IMR-90 (cell line): ENCODE measurements at regions not wholly inside any gene's neighbourhood (a gene's known extent, or its start where the extent isn't known, plus 50 kb on each side); places are given as distances from the start of the nearest gene placed in this dataset.

Experiments used
- ATAC-seq: fragments of 200-7000 bp; cut with Tn5 transposase; 2 replicates; pipeline ENCODE4 v1.9.1; 2020; ENCODE audit warnings: low read depth, mild to moderate bottlenecking, moderate library complexity
- BruUV-seq: library from RNA; stranded (reverse); fragments of 400-500 nt; replicated peaks from 2 replicates; lab custom pipeline; 2021; lab: Mats Ljungman, UMichigan
- CTCF ChIA-PET: fragments of 300-600 bp; formaldehyde crosslinking; extraction: SDS; loops from one replicate; lab custom pipeline; 2021; ENCODE audit warnings: antibody characterized with exemption; lab: Yijun Ruan, JAX
- POLR2A ChIA-PET: fragments of 300-600 bp; sonication (Branson Sonifier 250); formaldehyde crosslinking; loops from one replicate; lab custom pipeline; 2022; ENCODE audit warnings: antibody characterized with exemption; ENCODE audit not compliant: unreplicated experiment; lab: Charles Lee
- DNase-seq: peaks from one replicate; pipeline ENCODE4 v3.0.0; 2013
- H2AFZ ChIP-seq: replicated peaks from 2 replicates; pipeline ENCODE3; 2013; ENCODE audit warnings: low read length, mild to moderate bottlenecking; ENCODE audit not compliant: poor library complexity
- H2AK5ac ChIP-seq: 2 replicates; pipeline ENCODE4 v1.6.1; 2013; ENCODE audit warnings: low read depth, low read length, inconsistent platforms
- H2AK9ac ChIP-seq: replicated peaks from 2 replicates; pipeline ENCODE3; 2013; ENCODE audit warnings: mild to moderate bottlenecking, low read depth, low read length, moderate library complexity; ENCODE audit not compliant: poor library complexity
- H2BK120ac ChIP-seq: 2 replicates; pipeline ENCODE4 v1.6.1; 2013; ENCODE audit warnings: low read depth, low read length, inconsistent platforms
- H2BK15ac ChIP-seq: 3 replicates; pipeline ENCODE4 v1.6.1; 2013; ENCODE audit warnings: low read depth, low read length, inconsistent platforms
- H2BK20ac ChIP-seq: 2 replicates; pipeline ENCODE4 v1.6.1; 2013; ENCODE audit warnings: low read depth, mild to moderate bottlenecking, inconsistent platforms, low read length, moderate library complexity
- H2BK5ac ChIP-seq: 2 replicates; pipeline ENCODE4 v1.6.1; 2013; ENCODE audit warnings: mild to moderate bottlenecking, low read depth, low read length, inconsistent platforms; ENCODE audit not compliant: poor library complexity, severe bottlenecking
- H3K14ac ChIP-seq: replicated peaks from 2 replicates; pipeline ENCODE4 v1.6.1; 2013; ENCODE audit warnings: low read depth, low read length, inconsistent platforms
- H3K18ac ChIP-seq: 2 replicates; pipeline ENCODE4 v1.6.1; 2013; ENCODE audit warnings: low read depth, low read length, control low read depth
- H3K23ac ChIP-seq: 2 replicates; pipeline ENCODE4 v1.6.1; 2013; ENCODE audit warnings: low read depth, low read length, inconsistent platforms
- H3K27ac ChIP-seq: 2 replicates; pipeline ENCODE4 v1.5.1; 2013; ENCODE audit warnings: mild to moderate bottlenecking, control low read depth, low read length; ENCODE audit not compliant: insufficient read depth
- H3K27me3 ChIP-seq: 2 replicates; pipeline ENCODE4 v1.6.1; 2013; ENCODE audit warnings: low read length; ENCODE audit not compliant: control insufficient read depth, insufficient read depth
- H3K36me3 ChIP-seq: 2 replicates; pipeline ENCODE4 v1.6.1; 2013; ENCODE audit warnings: low read length, mixed read lengths; ENCODE audit not compliant: control insufficient read depth, insufficient read depth
- H3K4ac ChIP-seq: 2 replicates; pipeline ENCODE4 v1.6.1; 2013; ENCODE audit warnings: low read depth, low read length, inconsistent platforms
- H3K4me1 ChIP-seq: 2 replicates; pipeline ENCODE4 v1.6.1; 2013; ENCODE audit warnings: low read length, mixed read lengths; ENCODE audit not compliant: control insufficient read depth, insufficient read depth
- H3K4me2 ChIP-seq: 2 replicates; pipeline ENCODE4 v1.6.1; 2013; ENCODE audit warnings: low read depth, mild to moderate bottlenecking, control low read depth, low read length, moderate library complexity
- H3K4me3 ChIP-seq: 2 replicates; pipeline ENCODE4 v1.5.1; 2013; ENCODE audit warnings: low read depth, mild to moderate bottlenecking, control low read depth, low read length, moderate library complexity; ENCODE audit not compliant: insufficient read depth
- H3K56ac ChIP-seq: 2 replicates; pipeline ENCODE4 v1.6.1; 2013; ENCODE audit warnings: low read length, inconsistent platforms; ENCODE audit not compliant: insufficient read depth; ENCODE audit errors: extremely low read depth
- H3K79me1 ChIP-seq, 2 experiments: 2 replicates each; pipeline ENCODE4 v1.6.1; 2013; ENCODE audit warnings: low read length in 2 of 2, inconsistent platforms in 1 of 2, low read depth in 1 of 2
- H3K9ac ChIP-seq: 2 replicates; pipeline ENCODE4 v1.6.1; 2013; ENCODE audit warnings: low read depth, low read length, control low read depth
- H3K9me1 ChIP-seq: 2 replicates; pipeline ENCODE4 v1.6.1; 2013; ENCODE audit warnings: low read length, inconsistent platforms; ENCODE audit not compliant: insufficient read depth
- H3K9me3 ChIP-seq: 2 replicates; pipeline ENCODE4 v1.6.1; 2013; ENCODE audit warnings: low read length; ENCODE audit not compliant: control insufficient read depth, insufficient read depth
- H4K20me1 ChIP-seq: 2 replicates; pipeline ENCODE4 v1.6.1; 2013; ENCODE audit warnings: low read length, inconsistent platforms; ENCODE audit not compliant: insufficient read depth
- H4K5ac ChIP-seq: 2 replicates; pipeline ENCODE4 v1.6.1; 2013; ENCODE audit warnings: mild to moderate bottlenecking, low read depth, low read length, control low read depth
- H4K8ac ChIP-seq, 2 experiments: 2 replicates each; pipeline ENCODE4 v1.6.1; 2013; ENCODE audit warnings: low read depth in 2 of 2, low read length in 2 of 2, control low read depth in 1 of 2, inconsistent platforms in 1 of 2
- H4K91ac ChIP-seq: 2 replicates; pipeline ENCODE4 v1.6.1; 2013; ENCODE audit warnings: low read depth, low read length, inconsistent platforms; ENCODE audit not compliant: insufficient read depth
- BHLHE40 ChIP-seq: fragments of 150-350 bp; IDR thresholded peaks from 2 replicates; pipeline ENCODE4 v1.6.1; 2016; ENCODE audit warnings: mild to moderate bottlenecking, low read depth, low read length
- CEBPB ChIP-seq: IDR thresholded peaks from 2 replicates; pipeline ENCODE4 v1.6.1; 2012; ENCODE audit warnings: low read depth, low read length, improper control_type of control experiment
- CHD1 ChIP-seq: IDR thresholded peaks from 2 replicates; pipeline ENCODE4 v1.6.1; 2012; ENCODE audit warnings: low read depth, low read length, improper control_type of control experiment
- FOS ChIP-seq: fragments of 150-350 bp; IDR thresholded peaks from 2 replicates; pipeline ENCODE4 v1.6.1; 2016; ENCODE audit warnings: low read depth, low read length
- MAFK ChIP-seq: IDR thresholded peaks from 2 replicates; pipeline ENCODE4 v1.6.1; 2012; ENCODE audit warnings: low read depth, low read length, improper control_type of control experiment
- MAZ ChIP-seq: IDR thresholded peaks from 2 replicates; pipeline ENCODE4 v1.6.1; 2012; ENCODE audit warnings: low read depth, mild to moderate bottlenecking, low read length, improper control_type of control experiment, moderate library complexity, borderline replicate concordance
- MXI1 ChIP-seq: IDR thresholded peaks from 2 replicates; pipeline ENCODE4 v1.6.1; 2012; ENCODE audit warnings: low read depth, mild to moderate bottlenecking, low read length, moderate library complexity, borderline replicate concordance
- NFE2L2 ChIP-seq: fragments of 150-350 bp; IDR thresholded peaks from 2 replicates; pipeline ENCODE4 v1.6.1; 2016; ENCODE audit warnings: low read depth, mild to moderate bottlenecking, low read length
- POLR2A ChIP-seq: IDR thresholded peaks from 2 replicates; pipeline ENCODE4 v1.6.1; 2012; ENCODE audit warnings: mild to moderate bottlenecking, low read depth, low read length
- RAD21 ChIP-seq: IDR thresholded peaks from 2 replicates; pipeline ENCODE4 v1.6.1; 2012; ENCODE audit warnings: low read length, improper control_type of control experiment
- RCOR1 ChIP-seq: IDR thresholded peaks from 2 replicates; pipeline ENCODE4 v1.6.1; 2012; ENCODE audit warnings: mild to moderate bottlenecking, low read length, improper control_type of control experiment; ENCODE audit not compliant: insufficient replicate concordance
- RFX5 ChIP-seq: IDR thresholded peaks from 2 replicates; pipeline ENCODE4 v1.8.0; 2012; ENCODE audit warnings: low read depth, mild to moderate bottlenecking, low read length, moderate library complexity
- SMC3 ChIP-seq: fragments of 150-350 bp; IDR thresholded peaks from 2 replicates; pipeline ENCODE4 v1.6.1; 2016; ENCODE audit warnings: low read depth, mild to moderate bottlenecking, antibody characterized with exemption, low read length, moderate library complexity
- WGBS, 2 experiments: methylation state at CpG; one replicate each; pipeline versions ENCODE4 v1.1.5 to v1.1.7; 2013; ENCODE audit warnings: missing lambda C conversion rate in 2 of 2; ENCODE audit not compliant: insufficient read length in 1 of 2; ENCODE audit errors: extremely low coverage in 2 of 2; 5-methylcytosine and 5-hydroxymethylcytosine counted together
- dilution Hi-C: fragments of 300-500 bp; cut with HindIII; formaldehyde crosslinking; loops from one replicate; pipeline ENCODE4 v1.14.3; 2018; ENCODE audit warnings: low sequenced_read_pairs; ENCODE audit not compliant: unreplicated experiment
- in situ Hi-C: fragments of 300-500 bp; cut with MboI; formaldehyde crosslinking; loops from 3 replicates; pipeline ENCODE4 v1.14.3; 2019; ENCODE audit warnings: low sequenced_read_pairs, inconsistent platforms, mixed read lengths
- intact Hi-C: fragments of 100-400 bp; cut with micrococcal nuclease; formaldehyde crosslinking; loops from 2 replicates; pipeline ENCODE4 v1.10.0; 2022
- TF ChIP-seq, protein P1 (sequence below): fragments of 150-350 bp; IDR thresholded peaks from 2 replicates; pipeline ENCODE4 v1.6.1; 2017; ENCODE audit warnings: mild to moderate bottlenecking, antibody characterized with exemption, low read length, low read depth
- TF ChIP-seq, protein P2 (sequence below): conservative IDR thresholded peaks from 2 replicates; pipeline ENCODE4 v1.5.1; 2012; ENCODE audit warnings: mild to moderate bottlenecking, low read depth, low read length, improper control_type of control experiment
- TF ChIP-seq, protein P3 (sequence below): fragments of 150-350 bp; IDR thresholded peaks from 2 replicates; pipeline ENCODE4 v1.6.1; 2016; ENCODE audit warnings: low read depth, mild to moderate bottlenecking, low read length, moderate library complexity, borderline replicate concordance

DNA sequence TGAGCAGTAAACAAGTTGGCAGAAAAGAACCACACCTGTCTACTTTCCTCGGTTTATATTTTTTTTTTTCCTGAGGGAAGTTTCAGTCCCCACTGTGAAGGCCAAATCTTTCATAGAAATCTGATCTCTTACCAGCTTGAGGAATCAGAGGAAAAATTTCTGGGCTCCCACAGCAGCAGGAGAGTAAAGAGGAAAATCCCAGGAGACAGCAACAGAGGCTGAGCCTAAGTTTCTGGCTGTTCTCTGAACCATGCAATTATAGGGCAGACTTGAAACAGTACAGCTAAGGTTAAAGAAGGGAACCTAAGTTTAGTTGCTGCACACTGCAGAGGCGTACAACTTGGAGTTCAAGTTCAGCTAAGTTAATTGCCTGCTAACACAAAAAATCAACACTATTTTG, 1090.9 kb upstream of the INTU start:
- no peak overlapping the region for H2BK20ac ChIP-seq
- ChIA-PET CTCF (interaction anchor here (0.7 kb wide), 1 partner anchor 1234 kb away, joined by 7 read pairs; no protein-coding TSS in a partner anchor), POLR2A (no interaction called here)
- no TSS peak for BruUV-seq
- dilution Hi-C loops (no loop called here), in situ Hi-C loops (no loop called here), intact Hi-C loops (no loop called here)
- H3K23ac ChIP-seq = no peak overlapping the region
- no peak overlapping the region for H3K27ac ChIP-seq
- no peak overlapping the region for H3K4me2 ChIP-seq
- H3K27me3 ChIP-seq = no peaks in the 10 kb centered on the region
- H3K9me3 ChIP-seq = no peaks in the 10 kb centered on the region
- H3K4me1 ChIP-seq = no peaks in the 10 kb centered on the region
- no peaks in the 10 kb centered on the region for H3K36me3 ChIP-seq
- H4K91ac ChIP-seq = no peak overlapping the region
- WGBS, 2 experiments = no CpG with 5 or more reads among the region's 2 CpGs
- H4K20me1 ChIP-seq = no peaks in the 10 kb centered on the region
- no peak overlapping the region for H2AFZ ChIP-seq
- no peaks in the 10 kb centered on the region for H3K9me1 ChIP-seq
- H3K14ac ChIP-seq = no peak overlapping the region
- no peak overlapping the region for H3K4ac ChIP-seq
- TF ChIP-seq SMC3 = no peak
- TF ChIP-seq MAZ = no peak
- no peak for TF ChIP-seq RFX5
- TF ChIP-seq RCOR1 = no peak
- no peak for TF ChIP-seq MXI1
- TF ChIP-seq, protein P1, sequence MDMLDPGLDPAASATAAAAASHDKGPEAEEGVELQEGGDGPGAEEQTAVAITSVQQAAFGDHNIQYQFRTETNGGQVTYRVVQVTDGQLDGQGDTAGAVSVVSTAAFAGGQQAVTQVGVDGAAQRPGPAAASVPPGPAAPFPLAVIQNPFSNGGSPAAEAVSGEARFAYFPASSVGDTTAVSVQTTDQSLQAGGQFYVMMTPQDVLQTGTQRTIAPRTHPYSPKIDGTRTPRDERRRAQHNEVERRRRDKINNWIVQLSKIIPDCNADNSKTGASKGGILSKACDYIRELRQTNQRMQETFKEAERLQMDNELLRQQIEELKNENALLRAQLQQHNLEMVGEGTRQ = no peak
- TF ChIP-seq, protein P2, sequence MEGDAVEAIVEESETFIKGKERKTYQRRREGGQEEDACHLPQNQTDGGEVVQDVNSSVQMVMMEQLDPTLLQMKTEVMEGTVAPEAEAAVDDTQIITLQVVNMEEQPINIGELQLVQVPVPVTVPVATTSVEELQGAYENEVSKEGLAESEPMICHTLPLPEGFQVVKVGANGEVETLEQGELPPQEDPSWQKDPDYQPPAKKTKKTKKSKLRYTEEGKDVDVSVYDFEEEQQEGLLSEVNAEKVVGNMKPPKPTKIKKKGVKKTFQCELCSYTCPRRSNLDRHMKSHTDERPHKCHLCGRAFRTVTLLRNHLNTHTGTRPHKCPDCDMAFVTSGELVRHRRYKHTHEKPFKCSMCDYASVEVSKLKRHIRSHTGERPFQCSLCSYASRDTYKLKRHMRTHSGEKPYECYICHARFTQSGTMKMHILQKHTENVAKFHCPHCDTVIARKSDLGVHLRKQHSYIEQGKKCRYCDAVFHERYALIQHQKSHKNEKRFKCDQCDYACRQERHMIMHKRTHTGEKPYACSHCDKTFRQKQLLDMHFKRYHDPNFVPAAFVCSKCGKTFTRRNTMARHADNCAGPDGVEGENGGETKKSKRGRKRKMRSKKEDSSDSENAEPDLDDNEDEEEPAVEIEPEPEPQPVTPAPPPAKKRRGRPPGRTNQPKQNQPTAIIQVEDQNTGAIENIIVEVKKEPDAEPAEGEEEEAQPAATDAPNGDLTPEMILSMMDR = no peak
- no peak for TF ChIP-seq POLR2A
- no peak for TF ChIP-seq NFE2L2
- no peak for TF ChIP-seq CHD1
- TF ChIP-seq, protein P3, sequence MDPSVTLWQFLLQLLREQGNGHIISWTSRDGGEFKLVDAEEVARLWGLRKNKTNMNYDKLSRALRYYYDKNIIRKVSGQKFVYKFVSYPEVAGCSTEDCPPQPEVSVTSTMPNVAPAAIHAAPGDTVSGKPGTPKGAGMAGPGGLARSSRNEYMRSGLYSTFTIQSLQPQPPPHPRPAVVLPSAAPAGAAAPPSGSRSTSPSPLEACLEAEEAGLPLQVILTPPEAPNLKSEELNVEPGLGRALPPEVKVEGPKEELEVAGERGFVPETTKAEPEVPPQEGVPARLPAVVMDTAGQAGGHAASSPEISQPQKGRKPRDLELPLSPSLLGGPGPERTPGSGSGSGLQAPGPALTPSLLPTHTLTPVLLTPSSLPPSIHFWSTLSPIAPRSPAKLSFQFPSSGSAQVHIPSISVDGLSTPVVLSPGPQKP = no peak
- TF ChIP-seq CEBPB = no peak
- TF ChIP-seq FOS = no peak
- TF ChIP-seq RAD21 = no peak
- TF ChIP-seq MAFK = no peak
- TF ChIP-seq BHLHE40 = no peak
- H4K5ac ChIP-seq = no peak overlapping the region
- H3K9ac ChIP-seq = no peak overlapping the region
- no peaks in the 10 kb centered on the region for H3K79me1 ChIP-seq
- no peak overlapping the region for H2AK9ac ChIP-seq
- H2BK120ac ChIP-seq = no peak overlapping the region
- H3K4me3 ChIP-seq = no peak overlapping the region
- no peak overlapping the region for H2BK15ac ChIP-seq
- no peak overlapping the region for H3K56ac ChIP-seq
- no peak for DNase-seq
- no peak for ATAC-seq
- no peak overlapping the region for H3K18ac ChIP-seq
- no peak overlapping the region for H2AK5ac ChIP-seq
- H4K8ac ChIP-seq = no peak overlapping the region
- no peak overlapping the region for H2BK5ac ChIP-seq
